ENCODE measurements at regions not wholly inside any gene's neighbourhood (a gene's known extent, or its start where the extent isn't known, plus 50 kb on each side); places are given as distances from the start of the nearest gene placed in this dataset.
A peak's percentile ranks its signal among the peaks of the same experiment; 100 is the strongest.

- Histone ChIP-seq H3K4me1 (no peaks in the 10 kb centered on the region), H3K36me3 (no peaks in the 10 kb centered on the region), H3K4me3 (no peak overlapping the region), H3K27ac (no peak overlapping the region), H3K27me3 (no peaks in the 10 kb centered on the region), H3K9me3 (no peaks in the 10 kb centered on the region)
- DNase-seq, result no peak
- no peak for TF ChIP-seq CTCF (IDR thresholded peaks at IDR 0.05)
- FAIRE-seq, result no peak
- 44 to 46% methylated on average over 1 of the region's 1 CpG for WGBS, 2 donors
- ATAC-seq, result no peak
- intact Hi-C loops (cut with DNase I), result no loop called here
Measured at GRCh38 chr1:222247081-222247480, 300.8 kb downstream of the HHIPL2 start.

- WGBS, 2 donors, result 50 to 73% methylated on average over 2 of the region's 2 CpGs
- intact Hi-C loops (cut with DNase I), result no loop called here
- no peaks in the 10 kb centered on the region for H3K27me3 ChIP-seq
- no peaks in the 10 kb centered on the region for H3K36me3 ChIP-seq
- H3K4me3 ChIP-seq, result no peak overlapping the region
- no peak for FAIRE-seq
- H3K9me3 ChIP-seq, result no peaks in the 10 kb centered on the region
- no peak for ATAC-seq
- no peak for TF ChIP-seq CTCF (IDR thresholded peaks at IDR 0.05)
- H3K27ac ChIP-seq, result no peak overlapping the region
- no peak for DNase-seq
- H3K4me1 ChIP-seq, result no peaks in the 10 kb centered on the region
Measured at GRCh38 chr1:222243902-222244301, 304.0 kb downstream of the HHIPL2 start.

- FAIRE-seq (no peak), ATAC-seq (no peak), DNase-seq (no peak)
- TF ChIP-seq CTCF (IDR thresholded peaks at IDR 0.05), result no peak
- Histone ChIP-seq H3K9me3 (no peaks in the 10 kb centered on the region), H3K27ac (no peak overlapping the region), H3K27me3 (no peaks in the 10 kb centered on the region), H3K4me1 (no peaks in the 10 kb centered on the region), H3K4me3 (no peak overlapping the region), H3K36me3 (no peaks in the 10 kb centered on the region)
- intact Hi-C loops (cut with DNase I), result no loop called here
- WGBS, 2 donors, result 36 to 47% methylated on average over 1 of the region's 1 CpG
Measured at GRCh38 chr1:222242492-222242891, 305.4 kb downstream of the HHIPL2 start.

GRCh38 chr1:222241410-222241809 is 306.5 kb downstream of the HHIPL2 start:
- intact Hi-C loops (cut with DNase I), result no loop called here
- TF ChIP-seq CTCF (IDR thresholded peaks at IDR 0.05), result no peak
- ATAC-seq, result peak in 2 of 4 donors; percentile 62 to 73
- 65 to 75% methylated on average over 5 of the region's 5 CpGs for whole genome bisulfite sequencing, 2 donors
- Histone ChIP-seq H3K9me3 (no peaks in the 10 kb centered on the region), H3K36me3 (no peaks in the 10 kb centered on the region), H3K4me3 (no peak overlapping the region), H3K4me1 (no peaks in the 10 kb centered on the region), H3K27me3 (no peaks in the 10 kb centered on the region), H3K27ac (no peak overlapping the region)
- no peak for DNase-seq
- no peak for FAIRE-seq

- no peaks in the 10 kb centered on the region for H3K36me3 ChIP-seq
- FAIRE-seq (no peak), ATAC-seq (peak in 3 of 4 donors; percentile 21 to 75 (median 67)), DNase-seq (no peak)
- intact Hi-C loops (cut with DNase I), result no loop called here
- WGBS, 2 donors, result 64 to 72% methylated on average over 7 of the region's 7 CpGs
- H3K9me3 ChIP-seq, result no peaks in the 10 kb centered on the region
- H3K27me3 ChIP-seq, result no peaks in the 10 kb centered on the region
- TF ChIP-seq CTCF (IDR thresholded peaks at IDR 0.05), result no peak
- H3K4me3 ChIP-seq, result no peak overlapping the region
- H3K27ac ChIP-seq, result no peak overlapping the region
- no peaks in the 10 kb centered on the region for H3K4me1 ChIP-seq
Measured at GRCh38 chr1:222240536-222241181, 307.2 kb downstream of the HHIPL2 start.
